C1 segment of cervical spinal cord (tissue), 14 donors: ENCODE measurements at regions not wholly inside any gene's neighbourhood (a gene's known extent, or its start where the extent isn't known, plus 50 kb on each side); places are given as distances from the start of the nearest gene placed in this dataset.
A peak's percentile ranks its signal among the peaks of the same experiment; 100 is the strongest.
"Not testable (repeated sequence)": the region's sequence is repeated elsewhere in the genome, so short reads cannot be mapped to it uniquely, and the experiment has no call there.

Experiments
- DNase-seq, 14 donors: peaks; one replicate each; lab custom pipeline; 2025; lab: John Stamatoyannopoulos, UW

DNA sequence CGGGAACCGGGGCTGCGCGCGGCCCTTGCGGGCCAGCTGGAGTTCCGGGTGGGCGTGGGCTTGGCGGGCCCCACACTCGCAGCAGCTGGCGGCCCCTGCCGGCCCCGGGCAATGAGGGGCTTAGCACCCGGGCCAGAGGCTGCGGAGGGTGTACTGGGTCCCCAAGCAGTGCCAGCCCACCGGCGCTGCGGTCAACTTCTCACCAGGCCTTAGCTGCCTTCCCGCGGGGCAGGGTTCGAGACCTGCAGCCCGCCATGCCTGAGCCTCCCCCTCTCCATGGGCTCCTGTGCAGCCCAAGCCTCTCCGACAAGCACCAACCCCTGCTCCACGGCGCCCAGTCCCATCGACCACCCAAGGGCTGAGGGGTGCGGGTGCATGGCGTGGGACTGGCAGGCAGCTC is 704.4 kb upstream of the FRG1 start:
- DNase-seq: not testable (repeated sequence)

DNA sequence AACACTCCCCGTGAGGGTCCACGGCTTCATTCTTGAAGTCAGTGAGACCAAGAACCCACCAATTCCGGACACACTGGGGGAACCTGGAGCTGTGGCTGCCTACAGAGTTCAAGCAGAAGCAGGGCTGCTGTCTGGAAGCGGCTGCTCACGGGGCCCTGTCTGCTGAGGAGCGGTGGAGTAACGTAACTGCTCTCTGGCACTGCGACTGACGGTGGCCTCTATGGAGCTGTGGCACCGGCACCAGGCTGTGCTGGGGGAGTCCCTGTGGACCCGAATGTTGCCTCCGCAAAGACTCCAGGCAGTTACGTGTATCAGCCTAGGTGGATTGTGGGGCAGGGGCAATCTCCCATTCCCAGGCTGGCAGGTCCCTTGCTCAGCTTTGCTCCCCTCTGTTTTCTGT is 703.3 kb upstream of the FRG1 start:
- DNase-seq: no peak

DNA sequence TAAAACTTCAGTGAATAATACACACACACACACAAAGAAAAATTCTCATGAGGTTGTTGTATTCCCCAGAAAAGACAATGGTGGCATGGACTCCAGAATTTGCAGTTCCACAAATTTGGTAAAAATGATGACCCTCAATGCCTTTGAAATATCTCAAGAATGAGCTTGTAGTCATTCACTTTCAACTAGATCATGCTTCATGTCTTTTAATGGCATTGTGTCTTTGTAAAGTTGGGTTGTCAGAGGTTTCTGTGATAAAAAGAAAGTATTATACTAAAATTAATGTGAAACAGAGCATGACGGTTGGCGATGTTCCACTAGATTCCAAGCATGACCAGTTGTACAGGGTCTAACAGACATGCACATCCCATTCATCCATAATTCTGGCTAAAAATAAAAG is 685.0 kb upstream of the FRG1 start:
- no peak for DNase-seq

DNA sequence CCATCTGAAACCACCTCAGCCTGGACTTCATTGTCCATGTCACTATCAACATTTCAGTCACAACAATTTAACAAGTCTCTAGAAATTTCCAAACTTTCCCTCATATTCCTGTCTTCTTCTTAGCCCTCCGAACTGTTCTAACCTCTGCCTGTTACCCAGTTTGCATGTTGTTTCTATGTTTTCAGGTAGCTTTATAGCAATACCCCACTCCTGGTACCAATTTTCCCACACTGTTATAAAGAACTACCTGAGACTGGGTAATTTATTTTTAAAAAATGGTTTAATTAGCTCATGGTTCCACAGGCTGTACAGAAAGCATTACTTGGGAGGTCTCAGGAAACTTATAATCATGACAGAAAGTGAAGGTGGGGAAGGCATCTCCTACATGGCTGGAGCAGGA is 679.2 kb upstream of the FRG1 start:
- DNase-seq: no peak

DNA sequence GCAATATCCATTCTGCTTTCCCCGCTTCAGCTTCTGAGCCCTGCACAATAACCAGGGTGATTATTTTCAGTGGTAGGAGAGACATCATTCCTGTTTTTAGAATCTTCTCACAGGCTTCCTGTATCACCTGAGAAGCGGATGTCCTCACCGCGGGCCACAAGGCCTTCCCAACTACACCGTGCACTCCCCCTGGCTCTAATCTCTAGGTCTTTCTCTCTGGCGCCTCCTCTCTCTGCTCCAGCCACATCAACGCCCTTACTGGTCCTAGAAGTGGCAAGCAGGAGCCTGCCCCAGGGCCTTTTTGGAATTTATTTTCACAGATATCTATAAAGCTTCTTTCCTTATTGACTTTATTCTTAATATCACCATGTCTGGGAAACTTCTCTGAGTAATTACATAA is 675.2 kb upstream of the FRG1 start:
- no peak for DNase-seq

DNA sequence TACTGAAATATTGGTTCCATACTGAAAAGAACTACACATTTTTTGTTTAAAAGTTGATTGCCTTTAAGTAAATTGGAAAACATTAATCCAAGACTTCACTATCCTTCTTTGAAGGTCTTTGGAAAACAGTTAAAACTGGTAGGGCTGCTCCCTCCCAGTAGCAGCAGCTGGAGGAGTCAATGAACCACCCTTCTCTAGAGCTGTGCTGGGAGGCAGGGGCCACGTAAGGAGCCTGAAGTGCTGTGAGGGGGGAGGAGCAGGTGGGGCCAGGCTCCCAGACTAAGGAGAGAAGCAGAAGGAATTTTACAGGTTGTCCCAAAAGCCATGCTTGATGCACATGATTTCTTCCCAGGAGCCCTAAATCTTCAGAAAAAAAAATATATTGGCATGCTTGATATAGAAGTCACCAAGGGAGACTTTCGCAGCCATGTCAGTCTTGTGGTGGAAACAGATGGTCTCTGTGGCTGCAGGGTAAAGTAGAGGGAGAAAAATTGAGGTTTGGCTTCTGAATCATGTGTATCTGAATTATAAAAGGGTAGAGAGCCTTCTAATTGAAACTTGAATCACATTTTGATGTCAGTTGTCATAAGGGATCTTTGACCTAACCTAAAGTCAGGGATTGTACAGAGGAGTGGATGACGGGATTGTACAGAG is 673.2 kb upstream of the FRG1 start:
- no peak for DNase-seq

DNA sequence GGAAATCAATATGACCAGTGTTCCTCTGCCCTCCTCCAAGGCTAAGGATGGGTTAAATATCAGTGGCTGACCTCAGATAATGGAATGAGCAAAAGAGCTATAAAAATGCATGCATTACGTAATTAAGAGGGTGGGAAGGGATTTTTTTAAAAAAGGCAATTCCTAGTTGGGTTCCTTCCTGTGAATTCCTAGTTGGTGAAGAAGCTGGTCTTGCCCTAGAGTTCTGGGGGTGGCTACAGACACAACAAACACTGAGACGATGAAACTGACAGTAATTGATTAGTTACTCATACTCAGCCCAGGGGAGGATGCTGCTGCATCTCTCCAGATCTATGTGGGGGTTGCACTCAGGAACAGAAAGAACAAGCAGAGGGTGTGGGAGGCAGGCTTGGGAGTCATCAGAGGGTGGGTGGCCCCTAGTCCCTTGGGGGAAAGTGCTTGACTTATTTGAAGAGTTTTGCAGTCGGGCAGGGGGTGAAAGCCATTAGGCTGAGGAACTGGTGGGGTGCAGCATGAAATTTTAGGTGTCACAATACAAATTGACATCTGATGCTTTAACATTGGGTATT is 662.0 kb upstream of the FRG1 start:
- no peak for DNase-seq

DNA sequence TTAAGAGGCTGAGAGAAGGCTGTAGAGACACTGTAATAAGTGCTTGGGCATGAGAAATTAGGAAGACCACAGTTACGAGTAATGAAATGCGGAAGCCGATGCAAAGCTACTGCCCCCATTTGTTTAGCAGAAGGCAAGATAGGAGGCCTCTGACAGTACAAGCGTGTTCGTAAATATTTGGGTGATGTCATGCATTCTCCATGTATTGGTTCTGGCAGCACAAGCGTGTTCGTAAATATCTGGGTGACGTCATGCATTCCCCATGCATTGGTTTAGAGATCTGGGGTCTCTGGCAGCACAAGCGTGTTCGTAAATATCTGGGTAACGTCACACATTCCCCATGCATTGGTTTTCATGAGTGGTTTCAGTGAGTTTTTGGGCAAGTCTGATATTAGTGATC is 661.5 kb upstream of the FRG1 start:
- no peak for DNase-seq

DNA sequence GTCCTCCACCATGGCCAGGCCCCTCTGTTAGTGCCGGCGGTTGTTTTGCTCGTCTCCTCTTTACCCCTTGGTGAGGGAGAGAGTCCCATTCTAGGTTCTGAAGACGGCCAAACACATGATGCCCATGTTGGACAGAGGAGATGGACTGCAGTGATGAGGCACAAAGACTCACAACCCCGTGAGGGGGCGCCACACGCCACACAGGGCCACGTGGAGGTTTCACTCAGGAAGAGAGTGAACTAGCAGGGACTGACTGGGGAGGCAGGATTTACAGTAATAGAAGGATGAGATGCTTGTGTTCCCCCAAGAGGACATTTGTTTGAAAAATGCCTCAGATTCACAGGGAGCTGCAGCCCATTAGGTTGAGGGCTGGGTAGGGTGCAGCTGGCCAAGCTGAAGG is 655.3 kb upstream of the FRG1 start:
- no peak for DNase-seq

DNA sequence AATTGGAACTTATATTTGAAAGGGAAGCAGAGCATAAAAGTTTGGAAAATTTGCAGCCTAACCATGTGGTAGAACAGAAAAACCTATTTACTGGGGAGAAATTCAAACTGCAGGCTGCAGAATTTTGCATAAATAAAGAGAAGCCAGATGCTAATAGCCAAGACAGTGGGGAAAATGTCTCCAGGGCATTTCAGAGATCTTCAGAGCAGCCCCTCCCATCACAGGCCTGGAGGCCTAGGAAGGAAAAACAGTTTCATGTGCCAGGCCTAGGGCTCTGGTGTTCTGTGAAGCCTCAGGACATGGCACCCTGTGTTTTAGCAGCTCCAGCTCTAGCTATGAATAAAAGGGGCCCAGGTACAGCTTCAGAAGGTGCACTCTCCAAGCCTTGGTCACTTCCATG is 648.7 kb upstream of the FRG1 start:
- no peak for DNase-seq

DNA sequence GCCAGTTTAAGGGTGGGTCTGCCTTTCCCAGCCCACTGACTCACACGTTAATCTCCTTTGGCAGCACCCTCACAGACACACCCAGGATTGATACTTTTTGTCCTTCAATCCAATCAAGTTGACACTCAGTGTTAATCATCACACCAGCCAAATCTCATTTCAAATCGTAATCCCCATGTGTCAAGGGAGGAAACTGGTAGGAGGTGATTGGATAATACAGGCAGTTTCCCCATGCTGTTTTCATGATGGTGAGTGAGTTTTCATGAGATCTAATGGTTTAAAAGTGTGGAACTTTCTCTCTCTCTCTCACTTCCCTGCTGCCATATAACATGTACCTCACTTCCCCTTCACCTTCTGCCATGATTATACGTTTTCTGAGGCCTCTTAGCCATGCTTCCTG is 647.2 kb upstream of the FRG1 start:
- no peak for DNase-seq

DNA sequence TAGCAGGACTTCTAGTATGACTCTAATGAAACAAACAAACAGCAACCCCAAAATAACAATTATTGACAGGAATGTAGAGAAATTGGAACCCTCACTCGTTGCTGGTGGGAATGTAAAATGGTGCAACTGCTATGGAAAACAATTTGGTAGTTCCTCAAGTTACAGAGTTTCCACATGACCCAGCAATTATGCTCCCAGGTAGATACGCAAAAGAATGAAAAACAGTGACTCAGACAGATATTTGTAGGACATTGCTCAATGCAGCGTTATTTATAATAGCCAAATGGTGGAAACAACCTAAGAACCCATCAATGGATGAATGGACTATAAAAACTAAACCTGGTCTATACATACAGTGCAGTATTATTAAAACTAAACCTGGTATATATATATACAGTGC is 646.1 kb upstream of the FRG1 start:
- no peak for DNase-seq

DNA sequence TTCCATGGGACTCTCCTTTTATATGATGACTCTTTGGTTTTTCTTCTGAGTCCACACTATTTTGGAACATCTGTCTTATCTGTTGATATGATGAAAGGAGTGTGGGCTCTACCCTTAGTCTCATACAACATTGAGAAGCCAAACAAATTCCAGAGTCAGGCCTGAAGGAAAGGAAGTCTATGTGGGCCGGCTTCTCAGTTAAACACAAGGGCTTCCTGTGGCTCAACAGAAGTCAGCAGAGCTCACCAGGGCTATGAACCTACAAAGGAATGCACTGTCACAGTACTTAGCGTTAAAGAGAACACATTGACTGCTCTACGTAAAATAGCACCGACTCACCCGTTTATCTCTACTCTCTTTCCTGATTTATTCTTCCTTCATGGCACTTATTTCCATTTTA is 641.0 kb upstream of the FRG1 start:
- DNase-seq: no peak

DNA sequence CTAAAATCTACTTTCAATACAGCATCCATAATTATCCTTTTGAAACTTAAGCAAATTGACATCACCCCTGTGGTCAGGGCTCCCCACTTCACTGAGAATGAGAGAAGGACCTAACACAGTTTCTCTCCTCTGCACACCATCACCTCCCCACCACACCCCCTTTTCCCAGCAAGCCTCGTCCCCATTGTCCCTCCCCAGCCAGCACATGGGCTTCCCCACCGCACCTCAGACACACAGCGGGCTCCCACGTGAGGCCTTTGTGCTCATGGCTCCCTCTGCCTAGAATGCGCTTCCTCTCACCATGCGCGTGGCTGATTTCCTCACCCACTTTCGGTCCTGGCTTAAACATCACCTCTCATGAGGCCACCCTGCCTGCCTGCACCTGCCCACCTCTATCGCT is 639.0 kb upstream of the FRG1 start:
- DNase-seq: no peak

DNA sequence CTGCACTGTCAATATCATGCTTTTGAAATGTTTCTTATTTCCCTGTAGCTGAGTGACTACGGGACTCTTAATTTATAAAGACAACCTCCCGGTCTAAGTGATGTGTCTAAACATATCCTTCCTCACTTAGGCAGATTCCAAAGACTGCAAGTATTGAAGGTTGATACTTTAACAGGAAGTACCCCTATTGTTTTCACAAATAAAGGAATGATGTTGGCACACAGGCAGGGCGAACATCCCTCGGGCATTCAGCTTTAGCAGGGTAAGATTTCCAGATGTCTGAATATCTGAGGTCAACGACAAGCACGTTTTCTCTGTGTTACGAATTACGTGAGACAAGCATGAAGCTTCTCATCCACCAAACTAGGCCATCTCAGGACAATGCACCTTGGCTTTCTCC is 638.0 kb upstream of the FRG1 start:
- no peak for DNase-seq

DNA sequence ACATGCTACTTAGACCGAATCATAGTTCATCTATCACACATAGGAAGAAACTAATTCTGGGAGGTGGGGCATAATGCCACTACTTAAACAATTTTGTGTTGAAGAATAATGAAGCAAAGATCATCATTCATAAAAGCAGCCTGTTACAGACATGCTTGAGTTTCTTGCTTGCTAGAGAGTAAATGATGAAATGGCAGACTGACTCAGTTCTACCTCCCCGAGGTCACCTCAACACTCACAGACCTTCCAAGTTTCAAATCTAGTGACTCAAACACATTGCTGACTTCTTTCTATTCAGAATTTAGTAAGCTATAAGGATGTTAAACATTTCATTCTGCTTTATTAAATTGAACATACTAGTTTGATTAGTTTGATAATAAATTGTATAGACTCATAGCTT is 636.5 kb upstream of the FRG1 start:
- no peak for DNase-seq

DNA sequence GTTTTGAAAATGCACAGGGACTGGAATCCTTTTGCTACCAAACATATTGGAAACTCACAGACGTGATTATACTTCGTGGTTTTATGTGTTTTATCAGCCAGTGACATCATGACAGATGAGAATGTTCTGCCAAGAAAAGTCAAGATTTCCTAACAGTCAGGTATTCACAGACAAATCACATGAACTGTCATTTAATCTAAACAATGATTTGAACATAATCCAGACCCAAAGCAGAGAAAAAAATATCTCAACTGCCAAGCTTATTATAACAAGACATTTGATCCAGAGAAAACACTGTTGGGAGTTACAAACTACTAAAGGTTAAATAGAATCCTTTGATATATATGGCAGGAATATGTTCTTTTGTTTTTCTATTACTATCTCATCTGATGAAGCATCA is 635.9 kb upstream of the FRG1 start:
- DNase-seq: no peak

DNA sequence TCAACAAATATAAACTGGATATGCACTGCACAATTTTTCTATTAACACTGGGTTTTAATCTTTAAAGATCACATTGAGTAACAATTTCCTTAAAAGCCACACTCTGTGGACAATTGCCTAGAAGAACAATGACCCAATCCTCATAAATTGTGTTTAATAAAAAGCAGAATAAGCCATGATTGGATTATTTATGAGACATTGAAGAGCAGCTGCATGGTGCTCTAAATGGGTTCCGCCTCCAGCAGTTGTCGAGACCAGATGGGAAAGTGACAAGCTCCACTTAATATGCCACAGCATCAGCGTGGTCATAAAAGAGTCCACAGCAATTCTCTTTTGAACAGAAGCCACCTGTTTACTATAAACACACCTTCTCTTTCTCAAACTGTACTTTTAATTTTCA is 635.2 kb upstream of the FRG1 start:
- DNase-seq: no peak

DNA sequence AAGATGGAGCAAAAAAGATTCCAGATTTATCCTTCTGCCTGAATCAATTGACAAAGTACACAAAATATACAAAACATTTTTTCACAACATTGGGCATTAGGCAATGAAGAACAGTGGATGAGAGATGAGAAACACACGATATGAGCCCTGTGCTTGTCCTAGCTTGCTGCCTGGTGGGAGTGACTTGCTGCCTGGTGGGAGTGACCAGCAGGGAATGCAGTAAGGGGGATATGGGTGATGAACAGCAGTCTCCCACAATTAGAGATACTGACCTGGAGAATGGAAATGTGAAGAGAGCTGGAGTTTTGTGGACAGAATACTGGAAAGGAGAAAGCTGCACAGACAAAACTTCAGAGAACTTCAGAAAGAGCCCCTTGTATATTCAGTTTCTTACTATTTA is 629.4 kb upstream of the FRG1 start:
- DNase-seq: peak in 1 of 14 donors; percentile 0

DNA sequence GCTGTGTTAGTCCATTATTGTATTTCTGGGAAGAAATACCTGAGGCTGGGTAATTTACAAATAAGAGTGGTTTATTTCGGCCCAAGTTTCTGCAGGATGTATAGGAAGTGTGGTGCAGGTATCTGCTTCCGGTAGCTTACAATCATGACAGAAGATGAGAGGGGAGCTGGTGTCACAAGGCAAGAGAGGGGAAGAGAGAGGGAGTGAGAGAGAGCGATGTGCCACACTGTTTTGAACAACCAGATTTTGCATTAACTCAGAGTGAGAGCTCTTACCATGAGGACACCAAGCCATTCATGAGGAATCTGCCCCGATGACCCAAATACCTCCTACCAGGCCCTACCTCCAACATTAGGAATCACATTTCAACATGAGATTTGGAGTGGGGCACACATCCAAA is 627.6 kb upstream of the FRG1 start:
- no peak for DNase-seq

DNA sequence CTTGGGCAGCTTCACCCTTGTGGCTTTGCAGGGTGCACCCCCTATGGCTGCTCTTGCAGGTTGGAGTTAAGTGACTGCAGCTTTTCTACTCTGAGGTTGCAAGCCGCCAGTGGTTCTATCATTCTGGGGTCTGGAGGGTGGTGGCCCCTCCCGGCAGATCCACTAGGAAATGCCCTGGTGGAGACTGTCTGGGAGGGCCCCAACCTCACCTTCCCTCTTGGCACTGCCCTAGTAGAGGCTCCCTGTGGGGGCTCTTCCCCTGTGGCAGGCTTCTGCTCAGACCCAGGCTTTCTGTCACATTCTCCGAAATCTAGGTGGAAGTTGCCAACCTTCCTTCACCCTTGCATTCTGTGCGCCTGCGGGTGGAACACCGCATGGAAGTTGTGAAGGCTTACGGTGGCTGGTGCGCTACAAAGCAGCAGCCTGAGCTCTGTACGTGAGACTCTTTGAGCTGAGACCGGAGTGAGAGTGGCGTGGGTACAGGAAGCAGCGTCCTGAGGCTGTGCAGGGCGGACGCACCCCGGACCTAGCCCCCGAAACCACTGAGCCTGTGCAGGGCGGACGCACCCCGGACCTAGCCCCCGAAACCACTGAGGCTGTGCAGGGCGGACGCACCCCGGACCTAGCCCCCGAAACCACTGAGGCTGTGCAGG is 626.7 kb upstream of the FRG1 start:
- no peak for DNase-seq

DNA sequence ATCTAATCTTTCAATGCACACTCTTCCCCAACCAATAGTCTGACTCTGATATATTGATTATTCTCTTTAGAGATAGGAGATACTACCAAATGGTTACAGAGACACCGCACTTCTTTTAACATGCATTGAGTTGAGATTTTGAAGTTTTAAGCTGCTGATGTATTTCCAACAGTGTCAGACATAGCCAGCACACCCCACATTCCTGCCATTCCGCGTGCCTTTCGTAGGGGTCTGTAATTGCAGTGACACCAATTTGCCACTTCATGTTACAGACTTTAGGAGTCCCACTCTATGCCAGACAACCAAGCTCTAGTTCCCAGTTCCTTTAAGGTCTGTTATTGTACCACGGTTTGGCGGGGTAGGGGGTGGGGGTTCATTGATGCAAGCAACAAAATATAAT is 618.2 kb upstream of the FRG1 start:
- DNase-seq: no peak

DNA sequence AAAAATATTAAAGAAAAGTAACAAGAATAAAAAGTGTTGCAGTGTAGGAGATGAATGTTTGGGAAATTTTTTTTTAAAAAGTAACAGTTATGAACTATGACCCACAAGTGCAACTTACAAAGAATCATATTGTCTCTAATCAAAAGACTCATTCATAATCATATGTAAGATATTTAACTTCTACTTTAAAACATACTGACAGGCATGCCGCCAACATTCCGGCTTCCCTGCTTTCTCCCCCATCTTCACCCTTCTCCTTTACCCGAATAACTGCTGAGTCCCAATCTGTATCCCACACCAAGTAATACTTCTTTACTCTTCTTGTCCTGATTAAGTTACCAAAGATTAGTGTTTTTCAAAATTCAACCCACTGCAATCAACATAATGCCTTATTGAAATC is 598.8 kb upstream of the FRG1 start:
- DNase-seq: no peak

DNA sequence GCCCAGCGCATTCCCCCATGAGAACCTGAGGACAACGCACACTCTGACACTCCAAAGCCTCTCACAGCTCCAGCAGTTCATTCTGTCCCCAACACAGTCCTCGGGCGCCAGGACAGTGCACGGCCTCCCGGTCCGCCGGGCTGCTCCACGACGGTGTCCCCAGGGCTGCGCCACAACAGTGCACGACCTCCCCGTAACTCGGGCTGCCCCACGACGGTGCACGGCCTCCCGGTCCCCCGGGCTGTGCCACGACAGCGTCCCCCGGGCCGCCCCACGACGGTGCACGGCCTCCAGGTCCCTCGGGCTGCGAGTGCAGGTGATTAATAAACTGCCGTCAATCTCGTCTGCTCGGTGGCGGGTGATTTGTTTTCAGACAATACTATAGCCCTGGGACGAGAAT is 585.1 kb upstream of the FRG1 start:
- DNase-seq: no peak
